Stimulated activated CD4-positive, alpha-beta T cell treated with anti-CD3 and anti-CD28 coated beads, Interleukin-2, amount 100 ng/mL, for 24 hours (primary cell): ENCODE measurements at regions not wholly inside any gene's neighbourhood (a gene's known extent, or its start where the extent isn't known, plus 50 kb on each side); places are given as distances from the start of the nearest gene placed in this dataset.
A peak's percentile ranks its signal among the peaks of the same experiment; 100 is the strongest.

Source experiments
- DNase-seq, 2 donors: peaks; one replicate each; pipeline ENCODE4 v3.0.0-alpha.2; 2020

GRCh38 chr9:89697553-89697952 is 92.7 kb downstream of the GADD45G start:
- no peak for DNase-seq

- DNase-seq: no peak
These were observed 93.7 kb downstream of the GADD45G start for GRCh38 chr9:89698411-89699005.

DNA sequence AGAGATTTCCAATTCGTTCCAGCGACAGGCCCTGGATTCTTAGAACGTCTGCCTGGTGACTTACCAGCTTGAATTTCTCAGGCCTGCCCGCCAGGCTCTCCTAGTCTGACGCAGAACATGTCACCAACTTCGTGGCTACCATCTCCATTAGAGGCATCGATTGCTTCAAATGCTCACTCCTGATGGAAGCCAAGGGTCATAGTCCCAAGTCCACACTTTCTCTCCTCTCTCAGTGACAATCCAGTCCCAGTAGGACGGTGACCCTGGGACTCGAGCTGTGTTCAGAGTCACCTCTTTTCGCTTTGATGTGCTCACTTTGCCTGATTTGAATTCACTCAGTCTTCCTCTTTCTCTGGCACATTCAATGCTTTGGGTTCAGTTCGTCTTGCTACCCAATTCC is 94.8 kb downstream of the GADD45G start:
- DNase-seq: no peak

- peak; percentile 75 to 80 for DNase-seq
These were observed 96.5 kb downstream of the GADD45G start for GRCh38 chr9:89701221-89701798.

- DNase-seq: no peak
These were observed 97.6 kb downstream of the GADD45G start for GRCh38 chr9:89702401-89702800.

- no peak for DNase-seq
These were observed 100.8 kb downstream of the GADD45G start for GRCh38 chr9:89705651-89706050.

- DNase-seq: no peak
These were observed 101.3 kb downstream of the GADD45G start for GRCh38 chr9:89706086-89706485.

DNA sequence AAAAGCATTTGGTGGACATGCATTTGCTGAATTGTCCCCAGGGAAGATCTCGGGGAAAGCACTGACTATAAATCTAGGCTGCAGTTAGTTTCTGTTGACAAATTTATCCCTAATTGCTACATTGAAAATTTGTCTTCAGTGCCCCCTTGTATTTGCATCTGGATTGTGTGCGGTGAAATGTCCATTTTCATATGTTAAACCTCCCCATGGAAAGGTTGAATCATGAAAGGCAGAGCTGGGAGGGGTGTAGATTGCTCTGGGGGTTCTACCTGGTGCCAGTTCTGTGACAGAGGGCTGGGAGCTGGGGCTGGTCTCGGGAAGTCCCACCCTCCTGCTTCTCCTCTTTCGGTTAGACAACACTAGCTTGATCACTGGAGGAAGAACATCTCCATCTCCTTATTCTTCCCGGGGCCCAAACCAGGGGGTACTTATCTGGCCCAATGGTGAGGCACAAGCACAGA is 101.9 kb downstream of the GADD45G start:
- DNase-seq: no peak

DNA sequence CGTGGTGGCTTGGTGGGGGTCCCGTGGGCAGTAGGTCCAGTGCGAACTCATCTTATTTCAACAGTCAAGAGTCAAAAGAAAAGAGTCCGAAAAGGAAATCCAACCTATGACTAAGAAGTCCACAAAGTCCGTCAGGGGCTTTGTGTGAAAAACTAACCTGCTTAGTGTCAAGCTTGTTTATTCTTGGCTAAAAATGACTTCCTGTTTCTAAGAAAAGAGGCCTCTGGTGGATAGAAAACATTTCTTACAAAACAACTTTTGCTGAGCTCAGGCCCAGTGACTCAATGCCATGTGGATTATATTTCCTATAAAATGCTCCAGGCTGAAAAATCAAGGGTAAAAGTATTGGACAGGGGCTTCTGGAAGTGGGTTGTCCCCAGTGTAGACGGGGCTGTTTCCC is 105.9 kb downstream of the GADD45G start:
- DNase-seq: no peak

GRCh38 chr9:89711866-89712265 is 107.1 kb downstream of the GADD45G start:
- no peak for DNase-seq

GRCh38 chr9:89712283-89712682 is 107.5 kb downstream of the GADD45G start:
- DNase-seq: no peak

- DNase-seq: no peak
These were observed 109.5 kb downstream of the GADD45G start for GRCh38 chr9:89714321-89714720.

DNA sequence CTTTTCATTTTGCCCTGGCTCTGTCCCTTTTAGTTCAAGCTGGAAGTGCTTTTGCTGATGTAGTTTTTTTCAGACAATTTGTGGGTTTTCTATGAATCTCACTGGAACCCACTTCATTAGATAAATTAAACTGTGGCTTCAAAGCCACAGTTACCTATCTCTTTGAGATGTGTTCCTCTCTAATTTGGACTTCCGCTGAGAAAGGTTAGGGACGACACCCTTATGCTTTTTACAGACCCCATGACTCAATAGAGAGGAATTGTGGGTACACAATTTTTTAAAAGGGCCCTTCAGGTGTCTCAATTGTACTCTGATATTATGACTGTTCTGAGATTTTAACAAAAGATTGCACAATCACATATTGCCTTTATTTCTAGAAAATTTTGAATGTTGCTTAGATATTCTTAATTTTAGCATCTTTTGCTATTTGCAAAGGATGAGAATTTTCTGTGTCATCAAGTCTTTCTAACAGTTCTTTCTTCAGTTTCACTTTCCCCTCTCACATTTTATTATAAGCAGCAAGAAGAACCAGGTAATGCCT is 110.6 kb downstream of the GADD45G start:
- DNase-seq: no peak

DNA sequence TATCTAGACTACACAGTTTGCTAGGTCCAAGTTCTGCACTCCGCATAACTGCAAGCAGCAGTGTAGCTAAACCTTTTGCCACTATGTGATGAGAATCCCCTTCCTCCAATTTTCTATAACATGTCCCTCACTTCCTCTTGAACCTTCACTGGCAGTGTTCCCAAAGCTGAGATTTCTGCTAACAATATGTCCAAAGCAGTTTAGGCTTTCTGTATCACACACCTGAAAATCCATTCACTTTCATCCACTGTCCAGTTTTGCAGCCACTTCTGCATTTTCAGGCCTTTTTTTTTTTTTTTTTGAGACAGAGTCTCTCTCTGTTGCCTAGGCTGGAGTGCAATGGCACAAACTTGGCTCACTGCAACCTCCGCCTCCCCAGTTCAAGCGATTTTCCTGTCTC is 111.1 kb downstream of the GADD45G start:
- no peak for DNase-seq

GRCh38 chr9:89716559-89716958 is 111.7 kb downstream of the GADD45G start:
- no peak for DNase-seq

DNA sequence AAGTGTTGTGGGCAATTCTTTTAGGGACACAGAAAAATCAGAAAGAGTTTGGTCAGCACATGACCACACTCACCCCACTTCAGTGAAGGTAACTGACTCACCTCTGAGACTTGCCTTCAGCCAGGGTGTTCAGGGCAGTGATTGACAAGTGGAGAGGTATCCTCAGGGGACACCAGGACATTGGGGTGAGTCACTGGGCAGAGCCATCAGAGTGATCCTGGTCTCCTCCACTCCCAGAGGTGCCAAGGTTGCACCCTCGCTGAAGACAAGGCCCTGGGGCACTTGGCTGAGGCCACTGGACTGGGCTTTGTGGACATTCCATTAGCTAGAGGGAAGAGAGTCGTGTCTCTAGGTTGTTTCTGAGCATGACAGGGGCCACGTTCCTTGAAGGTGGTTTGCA is 113.4 kb downstream of the GADD45G start:
- no peak for DNase-seq

GRCh38 chr9:89718651-89719050 is 113.8 kb downstream of the GADD45G start:
- no peak for DNase-seq

DNA sequence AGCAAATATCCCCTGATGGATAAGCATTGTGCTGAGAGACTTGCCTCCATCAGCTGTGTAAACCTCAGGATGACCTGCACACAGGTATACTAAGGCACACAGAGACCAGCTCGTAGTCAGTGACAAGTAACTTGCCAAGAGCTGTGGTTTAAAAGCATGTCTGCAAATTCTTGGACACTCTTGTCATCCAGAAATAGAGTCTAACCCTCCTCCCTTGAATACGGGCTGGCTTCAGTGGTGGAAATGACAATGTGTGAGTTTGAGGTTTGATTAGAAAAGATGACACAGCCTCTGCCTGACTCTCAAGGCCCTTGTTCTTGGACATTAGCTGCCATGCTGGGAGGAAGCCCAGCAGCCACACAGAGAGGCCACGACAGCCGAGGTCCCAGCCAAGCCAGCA is 114.4 kb downstream of the GADD45G start:
- no peak for DNase-seq

- DNase-seq: no peak
These were observed 115.9 kb downstream of the GADD45G start for GRCh38 chr9:89720696-89721175.

- no peak for DNase-seq
These were observed 116.4 kb downstream of the GADD45G start for GRCh38 chr9:89721176-89721700.

DNA sequence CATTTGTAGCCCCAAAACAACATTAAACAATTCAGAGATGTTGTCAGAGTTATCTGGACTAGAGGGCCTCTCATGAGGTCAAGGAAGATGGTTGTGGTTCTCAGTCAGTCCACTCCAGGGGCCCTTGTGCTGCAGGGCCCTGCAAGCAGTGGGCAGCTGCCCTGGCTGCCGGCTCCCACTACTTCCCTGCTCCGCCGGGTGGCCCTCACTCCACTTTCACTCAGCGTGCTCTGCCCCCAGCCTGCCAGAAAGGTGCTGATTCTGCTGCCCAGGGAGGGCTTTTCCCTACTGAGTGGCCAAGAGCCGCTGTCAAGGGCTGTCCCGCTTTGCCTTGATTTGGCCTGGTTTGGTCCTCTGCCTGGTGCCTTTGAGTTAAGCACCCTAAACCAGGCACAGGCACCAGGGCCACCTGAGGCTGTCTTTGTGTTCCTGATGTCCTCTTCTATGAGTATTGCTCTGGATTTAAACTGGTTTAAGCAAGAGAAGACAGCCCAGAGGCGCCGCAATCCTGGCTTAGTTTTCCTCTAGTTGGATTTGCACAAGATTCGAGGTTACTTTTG is 117.2 kb downstream of the GADD45G start:
- no peak for DNase-seq

GRCh38 chr9:89722712-89723111 is 117.9 kb downstream of the GADD45G start:
- no peak for DNase-seq

- DNase-seq: no peak
These were observed 118.8 kb downstream of the GADD45G start for GRCh38 chr9:89723469-89724100.

GRCh38 chr9:89724659-89725058 is 119.8 kb downstream of the GADD45G start:
- no peak for DNase-seq
